A673 (cell line): ENCODE measurements at regions not wholly inside any gene's neighbourhood (a gene's known extent, or its start where the extent isn't known, plus 50 kb on each side); places are given as distances from the start of the nearest gene placed in this dataset.

Source experiments
- BruUV-seq: library from RNA; stranded (reverse); fragments of 400-500 nt; replicated peaks from 2 replicates; lab custom pipeline; 2021; lab: Mats Ljungman, UMichigan
- CTCF ChIA-PET: fragments of 300-600 bp; sonication (Branson Sonifier 250); formaldehyde crosslinking; loops from one replicate; lab custom pipeline; 2022; ENCODE audit warnings: antibody characterized with exemption; lab: Charles Lee
- POLR2A ChIA-PET: fragments of 300-600 bp; sonication (Branson Sonifier 250); formaldehyde crosslinking; loops from one replicate; lab custom pipeline; 2022; ENCODE audit warnings: antibody characterized with exemption; ENCODE audit not compliant: low non-redundant PET; lab: Charles Lee
- DNase-seq: peaks from one replicate; pipeline ENCODE4 v3.0.0-alpha.2; 2015; ENCODE audit warnings: low spot score
- H3K27ac ChIP-seq: fragments of 200-600 bp; sonication (generic); 2 replicates; pipeline ENCODE4 v1.5.1; 2016; ENCODE audit warnings: mixed run types, low read depth, mild to moderate bottlenecking, mixed read lengths, antibody characterized with exemption, low read length; ENCODE audit not compliant: poor library complexity, severe bottlenecking
- H3K27me3 ChIP-seq: fragments of 200-600 bp; sonication (generic); replicated peaks from 2 replicates; pipeline ENCODE4 v1.6.1; 2017; ENCODE audit warnings: mixed run types, low read depth, mild to moderate bottlenecking, mixed read lengths, antibody characterized with exemption, low read length; ENCODE audit not compliant: insufficient read depth, poor library complexity
- H3K36me3 ChIP-seq: fragments of 200-600 bp; sonication (generic); 2 replicates; pipeline ENCODE4 v1.6.1; 2016; ENCODE audit warnings: mixed run types, mild to moderate bottlenecking, mixed read lengths, antibody characterized with exemption, low read length; ENCODE audit not compliant: insufficient read depth, poor library complexity, severe bottlenecking
- H3K4me1 ChIP-seq: fragments of 200-600 bp; sonication (generic); 2 replicates; pipeline ENCODE4 v1.6.1; 2017; ENCODE audit warnings: mixed run types, mild to moderate bottlenecking, mixed read lengths, antibody characterized with exemption, low read length; ENCODE audit not compliant: insufficient read depth, poor library complexity, severe bottlenecking
- H3K4me3 ChIP-seq: fragments of 200-600 bp; sonication (generic); 2 replicates; pipeline ENCODE4 v1.5.1; 2016; ENCODE audit warnings: low read depth, mixed run types, mild to moderate bottlenecking, mixed read lengths, low read length; ENCODE audit not compliant: poor library complexity, severe bottlenecking
- H3K9me3 ChIP-seq: fragments of 200-600 bp; sonication (generic); 2 replicates; pipeline ENCODE4 v1.6.1; 2016; ENCODE audit warnings: mixed run types, low read depth, mild to moderate bottlenecking, mixed read lengths, antibody characterized with exemption, low read length; ENCODE audit not compliant: poor library complexity, severe bottlenecking
- CTCF ChIP-seq: fragments of 300-800, 200-600 bp; sonication (generic); conservative IDR thresholded peaks from 2 replicates; pipeline ENCODE4 v1.5.1; 2017; ENCODE audit warnings: low read depth, mild to moderate bottlenecking, antibody characterized with exemption, low read length, moderate library complexity, mixed read lengths
- EZH2 ChIP-seq: fragments of 200-600 bp; sonication (generic); IDR thresholded peaks from 2 replicates; pipeline ENCODE4 v1.6.1; 2017; ENCODE audit warnings: borderline replicate concordance, low read depth, mild to moderate bottlenecking, mixed read lengths, antibody characterized with exemption, low read length; ENCODE audit not compliant: poor library complexity, severe bottlenecking
- intact Hi-C: fragments of 100-400 bp; cut with micrococcal nuclease; formaldehyde crosslinking; loops from one replicate; pipeline ENCODE4 v1.10.0; 2022; ENCODE audit not compliant: unreplicated experiment

DNA sequence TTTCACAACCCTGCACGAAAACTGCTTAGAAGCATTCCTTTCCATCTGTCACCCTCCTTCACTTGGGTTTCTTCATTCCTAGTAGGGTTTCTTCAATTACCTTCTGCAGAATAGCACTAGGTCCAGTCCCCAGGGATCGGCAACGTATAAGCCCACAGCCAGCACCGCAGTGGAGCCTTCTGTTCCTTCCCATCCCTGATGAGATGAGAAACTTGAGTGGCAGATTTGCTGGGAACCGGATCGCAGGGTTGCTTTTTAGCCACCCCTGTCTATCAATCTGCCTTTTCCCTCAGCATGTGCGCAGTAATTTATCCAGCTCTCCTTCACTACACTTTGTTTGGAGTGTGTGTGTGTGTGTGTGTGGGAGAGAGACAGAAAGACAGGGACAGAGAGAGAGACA, 94.2 kb downstream of the CD8B2 start:
- H3K4me3 ChIP-seq: no peak overlapping the region
- intact Hi-C loops: loop anchor here (5.0 kb wide), 1 partner anchor 479 kb away; no protein-coding TSS in a partner anchor
- H3K27ac ChIP-seq: no peak overlapping the region
- BruUV-seq: no TSS peak
- peaks cover 19% of the 10 kb centered on the region for H3K27me3 ChIP-seq
- TF ChIP-seq CTCF: no peak
- TF ChIP-seq EZH2: no peak
- ChIA-PET CTCF (no interaction called here), POLR2A (no interaction called here)
- H3K36me3 ChIP-seq: no peaks in the 10 kb centered on the region
- DNase-seq: no peak
- no peaks in the 10 kb centered on the region for H3K9me3 ChIP-seq
- no peaks in the 10 kb centered on the region for H3K4me1 ChIP-seq

DNA sequence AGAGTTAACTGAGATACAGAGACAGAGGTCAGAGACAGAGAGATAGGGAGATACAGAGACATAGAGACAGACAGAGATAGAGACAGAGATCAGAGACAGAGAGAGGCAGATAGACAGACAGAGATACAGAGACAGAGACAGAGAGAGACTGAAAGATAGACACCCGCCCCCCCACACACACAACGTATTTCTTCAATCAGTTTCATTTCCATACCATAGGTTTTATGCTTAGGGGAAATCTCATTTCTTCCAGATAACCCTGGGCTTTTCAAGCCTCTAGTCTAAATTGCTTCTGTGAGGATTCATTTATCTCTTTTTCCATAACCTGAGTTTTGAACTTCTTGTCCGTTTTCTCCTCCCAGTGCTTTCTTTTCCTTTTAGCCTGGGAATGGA, 94.6 kb downstream of the CD8B2 start:
- no peaks in the 10 kb centered on the region for H3K4me1 ChIP-seq
- ChIA-PET CTCF (interaction anchor here (0.7 to 1.2 kb wide), 2 partner anchors 36 to 1156 kb away, joined by 4 to 5 read pairs; no protein-coding TSS in a partner anchor), POLR2A (no interaction called here)
- TF ChIP-seq CTCF: no peak
- TF ChIP-seq EZH2: no peak
- H3K36me3 ChIP-seq: no peaks in the 10 kb centered on the region
- H3K9me3 ChIP-seq: no peaks in the 10 kb centered on the region
- H3K27me3 ChIP-seq: peaks cover 19% of the 10 kb centered on the region
- intact Hi-C loops: loop anchor here (5.0 kb wide), 1 partner anchor 479 kb away; no protein-coding TSS in a partner anchor
- DNase-seq: no peak
- no peak overlapping the region for H3K27ac ChIP-seq
- no TSS peak for BruUV-seq
- H3K4me3 ChIP-seq: peak overlapping the region; percentile 28

DNA sequence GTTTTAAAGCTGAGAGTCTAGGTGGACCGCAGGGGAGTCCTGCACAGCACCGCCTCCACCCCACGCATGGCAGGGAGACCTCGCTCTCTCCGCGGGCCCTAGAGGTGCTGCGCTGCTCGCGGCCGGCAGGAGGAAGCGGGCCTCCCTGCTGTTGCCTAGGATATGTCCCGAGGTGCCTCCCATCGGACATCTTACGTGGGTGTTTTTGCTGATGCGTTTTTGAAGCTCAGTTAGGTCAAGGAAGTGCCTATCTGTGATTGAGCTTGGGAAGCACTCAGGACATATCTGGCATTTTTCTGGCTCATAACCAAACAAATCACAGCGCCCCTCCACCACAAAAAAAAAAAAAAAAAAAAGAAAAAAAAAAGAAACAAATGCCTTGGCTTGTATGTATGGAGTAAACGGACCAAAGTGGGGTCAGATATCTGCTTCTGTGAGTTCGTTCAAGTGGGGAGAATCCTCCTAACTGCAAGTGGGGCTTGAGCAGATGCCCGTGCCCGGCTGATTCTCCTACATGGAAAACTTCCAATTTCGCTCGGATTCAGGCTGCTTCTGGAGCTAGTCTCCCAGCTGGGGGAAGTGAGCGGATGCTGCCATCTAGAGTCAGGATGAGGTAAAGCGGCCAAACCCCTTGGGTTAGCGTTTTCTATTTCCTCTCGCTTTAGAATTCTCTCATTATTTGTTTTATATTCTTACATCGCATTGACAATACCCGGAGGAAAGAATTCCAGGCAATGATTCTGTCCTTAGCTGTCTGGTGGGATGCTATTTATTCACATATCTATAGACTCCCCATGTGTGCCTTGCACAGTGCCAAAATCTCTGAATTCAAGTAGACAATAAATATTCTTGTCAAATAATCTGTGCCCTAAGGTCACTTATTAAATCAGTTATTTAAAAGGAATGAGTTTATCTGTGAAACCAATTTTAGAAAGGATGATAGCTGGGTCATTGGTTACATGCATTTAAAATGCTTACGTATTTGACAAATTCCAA, 95.3 kb downstream of the CD8B2 start:
- Histone ChIP-seq H3K9me3 (no peaks in the 10 kb centered on the region), H3K27ac (no peak overlapping the region), H3K27me3 (peaks cover 19% of the 10 kb centered on the region), H3K4me1 (no peaks in the 10 kb centered on the region), H3K36me3 (no peaks in the 10 kb centered on the region), H3K4me3 (peak overlapping the region; percentile 28)
- TF ChIP-seq CTCF (peak; percentile 82), EZH2 (no peak)
- POLR2A ChIA-PET: no interaction called here
- CTCF ChIA-PET: interaction anchor here (0.7 to 1.2 kb wide), 4 partner anchors 12 to 1733 kb away, joined by 3 to 5 read pairs (median 4); no protein-coding TSS in a partner anchor
- intact Hi-C loops: loop anchor here (5.0 kb wide), 1 partner anchor 480 kb away; no protein-coding TSS in a partner anchor
- DNase-seq: peak; percentile 86
- BruUV-seq: no TSS peak
